Islet precursor cell (in vitro differentiated cells): ENCODE measurements at regions not wholly inside any gene's neighbourhood (a gene's known extent, or its start where the extent isn't known, plus 50 kb on each side); places are given as distances from the start of the nearest gene placed in this dataset.
"Not testable (repeated sequence)": the region's sequence is repeated elsewhere in the genome, so short reads cannot be mapped to it uniquely, and the experiment has no call there.

Experiments used
- DNase-seq: peaks from one replicate; pipeline ENCODE4 v3.0.0-alpha.2; 2018

DNA sequence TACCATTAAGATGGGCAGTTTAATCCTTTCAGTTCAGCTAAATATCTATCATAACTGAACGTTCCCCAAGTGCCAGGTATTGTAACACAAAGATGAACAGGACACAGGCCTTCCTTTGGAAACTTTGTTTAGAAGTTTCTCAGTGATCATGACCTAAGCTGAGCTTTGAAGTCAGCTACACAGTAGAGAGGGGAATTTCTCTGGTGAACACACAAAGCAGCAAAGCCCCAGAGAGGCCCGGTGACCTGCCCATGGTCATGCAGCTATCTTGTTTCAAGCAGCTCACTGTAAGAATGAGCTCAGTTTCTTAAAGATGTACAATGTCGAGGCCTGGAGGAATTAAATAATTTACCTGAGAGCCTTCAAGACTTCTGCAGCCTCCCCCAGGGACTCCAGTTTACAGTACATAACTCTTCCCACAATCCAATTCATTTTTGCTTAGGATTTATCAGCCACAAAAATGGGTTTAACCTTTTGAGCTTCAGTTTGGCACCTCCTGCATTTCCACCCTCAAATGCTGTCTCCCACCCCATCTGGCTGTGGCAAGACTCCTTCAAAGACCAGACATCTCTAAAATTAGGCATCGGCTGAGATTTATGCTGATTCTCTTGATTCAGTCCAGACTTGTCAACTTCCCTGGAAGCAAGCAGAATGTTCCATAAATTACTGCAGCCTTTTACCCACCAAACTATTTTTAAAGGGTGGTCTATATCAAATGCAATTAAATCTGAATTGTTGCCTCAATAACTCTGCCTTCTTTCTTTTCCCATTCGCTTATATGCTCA is 325.6 kb downstream of the TXNL1 start:
- DNase-seq: no peak

DNA sequence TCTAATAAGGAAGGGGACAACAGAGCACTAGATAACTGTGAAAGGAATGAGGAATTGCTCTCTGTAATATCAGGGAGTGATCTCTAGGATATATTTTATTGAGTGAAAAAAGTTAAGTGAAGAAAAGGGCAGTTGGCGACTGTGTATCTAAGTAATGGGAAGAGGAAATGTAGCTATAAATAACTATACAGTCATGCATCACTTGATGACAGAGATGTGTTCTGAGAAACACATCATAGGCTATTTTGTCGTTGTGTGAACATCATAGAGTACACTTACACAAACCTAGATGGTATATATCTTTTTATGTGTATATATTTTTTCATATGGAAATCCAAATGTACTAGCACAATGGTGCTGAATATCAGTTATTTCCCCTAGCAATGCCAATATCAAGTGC is 329.3 kb downstream of the TXNL1 start:
- no peak for DNase-seq

DNA sequence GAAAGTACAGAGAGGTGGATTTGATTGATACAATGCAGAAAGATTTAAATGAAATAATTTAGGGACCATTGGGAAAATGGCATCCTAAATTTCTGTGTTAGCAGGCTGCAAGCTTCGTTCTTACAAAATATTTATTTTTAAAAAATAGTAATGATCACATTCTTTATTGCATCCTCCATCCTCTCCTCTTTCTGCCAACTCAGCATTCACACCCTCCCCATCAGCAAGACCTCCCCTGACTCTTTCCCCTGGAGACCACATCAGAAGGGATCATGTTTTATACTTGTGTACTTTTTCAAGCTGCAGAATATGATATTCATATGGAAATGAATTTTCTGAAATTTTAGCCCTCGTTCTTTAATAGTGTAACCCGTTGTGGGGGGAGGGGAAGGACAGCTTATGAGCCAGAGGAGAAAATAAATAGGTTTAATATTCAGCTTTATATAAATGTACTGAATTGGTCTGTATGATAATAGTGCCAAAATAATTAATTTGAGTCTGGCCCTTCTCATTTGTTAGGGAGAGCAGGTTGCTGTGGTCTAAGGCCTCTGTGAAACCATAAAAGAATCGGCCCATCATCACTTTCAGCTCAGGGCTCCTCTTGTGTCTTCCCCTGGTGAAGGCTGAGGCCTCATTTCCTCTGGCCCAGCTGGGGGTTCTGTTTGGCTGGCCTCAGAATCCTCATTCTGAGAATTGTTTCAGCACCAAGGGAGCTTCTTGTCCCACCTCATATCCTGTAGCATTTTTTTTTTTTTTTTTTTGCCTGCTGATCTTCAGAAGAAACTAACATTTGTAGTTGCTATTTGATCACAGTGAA is 330.8 kb downstream of the TXNL1 start:
- DNase-seq: no peak

DNA sequence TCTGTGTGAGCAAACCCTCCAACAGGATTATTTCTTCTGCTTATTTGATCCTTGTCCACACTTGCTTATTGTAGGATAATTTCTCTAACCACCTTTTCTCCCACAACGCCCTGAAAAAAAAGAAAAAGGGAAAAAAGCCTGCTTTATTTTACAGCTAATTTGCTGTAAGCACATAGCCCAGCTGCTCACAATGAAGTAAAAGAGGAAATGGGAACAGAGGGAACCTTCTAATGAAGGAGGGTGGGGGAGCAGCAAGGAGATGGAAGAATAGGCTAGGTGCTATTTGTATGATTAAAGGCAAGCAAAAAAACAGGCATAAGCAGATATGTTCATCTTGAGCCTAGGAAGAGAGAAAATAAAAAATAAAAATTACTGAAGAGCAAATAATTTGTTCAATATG is 331.6 kb downstream of the TXNL1 start:
- no peak for DNase-seq

DNA sequence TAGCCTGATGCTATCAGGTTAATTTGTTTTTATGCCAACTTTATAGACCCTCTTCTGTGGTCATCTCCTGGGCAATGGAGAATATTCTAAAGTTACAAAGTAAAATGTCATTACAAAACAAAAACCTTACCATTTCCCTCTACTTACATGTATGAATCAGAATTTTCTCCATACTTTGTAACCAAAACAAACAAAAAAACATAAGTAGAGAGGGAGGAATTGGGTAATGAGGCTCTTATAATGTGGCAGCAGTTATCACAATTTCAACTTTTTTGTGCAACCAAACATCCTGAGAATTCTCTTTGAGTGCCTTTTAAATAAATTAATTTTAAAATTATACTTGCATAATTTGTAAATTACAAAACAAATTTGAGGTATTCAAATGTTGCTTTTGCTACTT is 332.8 kb downstream of the TXNL1 start:
- DNase-seq: no peak

DNA sequence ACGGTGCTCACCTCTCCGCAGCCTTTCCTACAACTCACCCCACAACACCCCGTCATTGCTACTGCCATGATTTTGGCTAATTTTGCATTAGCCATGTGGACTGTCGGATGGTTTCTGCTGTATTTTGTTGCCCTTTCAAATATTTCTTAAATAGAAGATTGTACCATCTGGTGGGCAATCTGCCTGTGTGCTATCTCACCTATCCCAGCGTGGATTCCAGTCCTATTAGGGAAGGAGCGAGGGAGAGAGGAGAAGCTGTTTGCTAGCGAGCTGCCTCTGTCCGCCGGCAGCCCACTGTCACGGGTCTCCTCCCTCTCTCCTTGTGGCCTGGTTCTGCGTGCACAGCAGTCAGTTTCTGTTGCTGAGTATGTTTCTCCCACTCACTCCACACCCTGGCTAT is 336.2 kb downstream of the TXNL1 start:
- DNase-seq: no peak

DNA sequence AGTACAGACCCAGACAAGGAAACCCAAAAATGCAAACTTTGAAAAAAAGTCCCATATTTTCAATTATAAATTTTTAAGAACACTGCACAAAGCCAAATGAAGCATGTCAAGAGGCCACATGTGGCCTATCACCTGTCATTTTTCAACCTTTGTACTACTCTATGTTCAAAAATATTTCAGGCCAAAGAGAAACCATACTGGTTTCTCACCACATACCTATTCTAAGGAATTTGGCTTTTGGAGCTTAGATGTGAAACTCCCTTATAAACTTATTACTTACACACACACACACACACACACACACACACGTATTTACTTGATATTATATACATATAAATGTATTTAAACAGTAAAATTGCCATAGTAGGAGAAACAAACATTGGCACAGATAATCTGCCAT is 338.7 kb downstream of the TXNL1 start:
- DNase-seq: no peak

DNA sequence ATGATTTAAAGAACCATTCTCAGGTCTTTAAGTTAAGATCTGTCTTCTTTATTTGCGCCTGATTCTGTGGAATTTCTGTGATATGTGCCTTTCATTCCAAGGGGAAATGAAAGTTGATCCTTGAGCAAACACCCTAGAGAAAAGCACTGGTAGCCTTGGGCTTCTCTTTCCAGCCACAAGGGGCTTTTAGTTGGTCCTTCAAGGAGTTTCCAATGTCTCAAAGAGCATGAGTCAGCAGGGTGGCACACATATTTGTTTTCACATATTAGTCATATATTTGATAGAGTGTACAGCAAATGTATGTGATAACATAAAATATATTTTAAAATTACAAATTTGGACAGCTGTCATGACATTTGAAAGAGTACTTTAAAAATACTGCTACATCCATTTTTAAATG is 339.5 kb downstream of the TXNL1 start:
- no peak for DNase-seq

DNA sequence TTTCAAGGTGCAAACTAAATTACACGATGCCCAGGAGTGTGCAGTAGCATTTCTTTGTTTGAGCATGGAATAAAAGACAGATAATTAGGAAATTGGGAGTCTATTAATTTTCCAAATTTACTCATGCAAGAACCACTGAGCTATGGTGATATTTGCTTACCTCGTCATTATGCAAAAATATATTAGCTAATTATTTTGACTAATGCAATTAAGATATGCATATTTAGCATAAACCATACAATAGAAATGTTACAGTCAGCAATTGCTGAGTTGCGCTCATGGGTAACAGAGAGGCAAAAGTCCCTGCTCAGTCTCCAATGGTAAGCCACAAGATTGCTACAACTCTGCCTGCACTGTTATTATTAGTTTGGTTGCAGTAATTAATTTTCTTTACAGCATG is 342.0 kb downstream of the TXNL1 start:
- no peak for DNase-seq

DNA sequence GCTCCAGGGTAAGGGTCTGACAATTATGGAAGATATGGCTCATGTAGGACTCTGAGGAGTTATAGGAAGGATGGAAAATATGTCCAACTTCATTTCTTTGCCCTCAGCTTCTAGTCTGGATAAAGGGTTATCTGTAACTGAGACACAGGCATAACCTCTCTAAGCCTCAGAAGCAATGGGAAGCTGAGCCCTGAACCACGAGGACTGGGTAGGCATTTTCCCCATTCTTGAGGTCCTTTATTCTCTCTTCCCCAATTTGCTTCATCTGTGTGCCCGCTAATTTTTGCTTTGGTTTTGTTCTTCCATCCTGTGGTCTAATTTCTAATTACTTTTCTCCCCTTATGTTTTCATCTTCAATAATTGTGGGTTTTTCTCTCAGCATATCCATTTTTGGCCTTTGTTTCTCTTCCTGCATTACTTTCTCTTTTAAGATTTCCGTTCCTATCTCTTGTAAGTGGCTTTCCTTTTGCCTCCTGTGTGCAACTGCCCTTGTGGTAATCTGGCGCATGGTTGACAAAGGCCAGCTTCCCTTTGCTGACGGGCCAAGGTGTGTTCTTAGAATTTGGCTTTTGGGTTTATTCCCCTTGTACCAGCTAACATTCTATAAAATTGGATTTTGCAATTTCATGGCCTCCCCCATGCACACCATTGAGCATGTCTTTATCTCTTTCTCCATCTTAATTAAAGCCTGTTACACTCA is 343.8 kb downstream of the TXNL1 start:
- DNase-seq: no peak

DNA sequence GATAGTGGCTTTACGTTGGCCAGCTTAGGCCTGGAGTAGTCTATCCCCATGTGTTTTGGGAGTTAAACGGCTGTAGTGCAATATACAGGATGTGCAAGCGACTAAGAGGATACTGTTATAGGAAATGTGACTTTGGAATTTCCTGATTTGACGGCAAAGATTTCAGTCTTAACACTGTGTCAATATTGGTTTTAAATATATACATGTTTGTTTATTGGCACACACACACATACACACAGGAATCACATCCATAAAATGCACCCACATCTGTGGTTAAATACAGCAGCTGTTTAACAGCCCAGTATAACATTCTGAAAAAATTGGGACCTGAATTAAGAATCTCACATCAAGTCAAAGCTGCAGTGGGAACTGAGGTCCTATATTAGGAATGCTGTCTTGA is 347.1 kb downstream of the TXNL1 start:
- no peak for DNase-seq

DNA sequence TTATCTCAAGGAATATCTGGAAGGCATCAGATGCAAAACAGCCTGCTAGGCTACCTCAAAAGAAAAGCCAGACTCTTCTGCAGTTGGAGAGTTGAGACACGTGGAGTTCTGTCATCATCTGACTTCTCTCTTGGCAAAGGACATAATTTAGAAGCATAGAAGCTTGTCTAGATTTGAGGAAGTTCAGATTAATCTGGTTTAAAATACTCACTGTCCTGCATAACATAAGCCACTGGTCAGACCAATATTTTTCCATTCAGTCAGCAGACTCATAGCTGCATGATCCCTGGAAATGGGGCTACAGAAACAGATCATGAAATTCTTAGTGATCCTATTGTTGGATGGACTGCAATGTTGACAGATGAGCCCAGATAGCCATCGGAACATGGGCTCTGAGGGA is 349.0 kb downstream of the TXNL1 start:
- DNase-seq: no peak

DNA sequence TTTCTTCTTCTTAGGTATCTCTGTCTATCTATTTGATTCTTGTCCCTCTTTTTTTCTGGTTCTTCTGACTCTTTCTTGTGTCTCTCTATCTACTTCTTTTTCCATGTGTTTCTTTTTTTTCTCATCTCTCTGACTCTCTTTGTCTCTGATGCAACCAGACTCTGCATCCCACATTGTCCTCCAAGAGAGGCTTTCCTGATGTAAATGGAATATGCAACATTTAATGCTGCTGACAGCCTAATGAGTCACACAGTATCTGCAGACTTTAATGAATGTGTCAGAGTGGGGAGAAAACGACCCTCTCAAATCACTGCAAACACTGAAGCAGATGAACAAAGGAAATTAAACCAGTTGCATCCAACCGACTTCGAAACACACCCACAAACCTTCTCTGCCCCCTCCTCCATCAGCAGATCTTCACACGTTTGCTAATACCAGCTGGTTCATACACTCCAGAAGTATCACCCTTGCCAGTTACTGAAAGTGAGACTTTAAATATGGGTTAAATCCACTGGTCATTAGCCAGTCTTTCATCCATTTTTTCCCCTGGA is 351.5 kb downstream of the TXNL1 start:
- DNase-seq: no peak

DNA sequence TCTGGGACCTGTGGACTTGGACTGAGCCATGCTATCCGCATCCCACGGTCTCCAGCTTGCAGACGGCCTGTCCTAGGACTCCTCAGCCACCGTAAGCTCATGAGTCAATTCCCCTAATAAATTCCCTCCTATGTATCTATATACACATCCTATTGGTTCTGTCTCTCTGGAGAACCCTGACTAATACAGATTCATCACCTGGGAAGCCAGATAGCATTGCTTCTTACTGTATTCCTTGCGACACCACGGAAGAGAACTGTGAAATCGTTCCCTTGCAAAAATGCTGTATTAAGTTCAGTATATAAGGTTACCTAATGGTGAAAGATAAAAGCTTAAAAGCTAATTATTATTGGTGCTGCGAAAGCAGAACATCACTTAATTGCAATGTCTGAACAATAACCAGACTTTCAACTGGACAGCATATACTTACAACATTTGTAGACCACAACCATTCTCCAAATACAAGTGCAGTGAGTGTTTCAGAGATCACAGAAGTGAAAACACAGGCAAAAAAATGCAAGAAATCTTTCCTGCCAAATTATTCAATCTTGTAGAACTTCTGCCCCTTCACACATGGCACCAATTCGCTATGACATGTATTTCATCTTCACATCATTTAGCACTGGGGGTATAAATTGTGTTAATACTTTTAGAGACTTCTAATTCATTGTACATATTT is 352.9 kb downstream of the TXNL1 start:
- DNase-seq: no peak

DNA sequence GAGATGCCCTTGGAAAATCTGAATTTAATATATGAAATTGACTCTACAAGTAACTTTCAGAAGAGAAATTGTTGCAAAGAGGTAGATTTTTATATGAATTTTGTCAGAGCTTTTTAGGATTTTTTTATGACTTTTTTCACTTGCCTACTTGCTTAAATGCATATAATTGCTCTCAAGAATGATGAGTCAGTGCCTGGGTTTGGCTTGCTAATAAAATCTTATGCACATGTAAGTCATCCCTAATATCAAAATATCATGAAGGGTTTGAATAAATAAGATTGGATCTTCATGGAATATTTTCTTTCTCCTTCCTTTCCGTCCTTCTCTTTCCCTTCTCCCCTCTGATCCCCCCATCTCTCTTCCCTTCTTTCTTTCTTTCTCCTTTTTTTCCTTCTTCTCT is 354.1 kb downstream of the TXNL1 start:
- no peak for DNase-seq

DNA sequence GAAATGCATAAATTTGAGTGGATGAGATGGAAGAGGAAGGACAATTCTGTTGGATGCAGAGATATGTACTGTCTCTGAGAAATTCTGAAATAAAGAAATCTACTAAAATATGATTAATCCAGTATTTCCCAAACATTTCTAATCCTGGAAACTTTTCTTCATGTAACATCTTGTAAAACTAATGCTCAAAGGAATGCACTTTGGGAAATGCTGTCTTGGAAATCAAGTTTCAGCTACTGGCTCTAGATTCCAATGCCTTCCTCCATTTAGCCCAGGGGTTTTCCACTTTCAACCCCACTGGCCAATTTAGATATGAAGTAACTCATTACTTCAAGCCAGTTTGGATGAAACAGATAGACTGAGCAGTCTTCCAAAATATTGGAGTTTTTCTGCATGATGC is 355.1 kb downstream of the TXNL1 start:
- DNase-seq: no peak

DNA sequence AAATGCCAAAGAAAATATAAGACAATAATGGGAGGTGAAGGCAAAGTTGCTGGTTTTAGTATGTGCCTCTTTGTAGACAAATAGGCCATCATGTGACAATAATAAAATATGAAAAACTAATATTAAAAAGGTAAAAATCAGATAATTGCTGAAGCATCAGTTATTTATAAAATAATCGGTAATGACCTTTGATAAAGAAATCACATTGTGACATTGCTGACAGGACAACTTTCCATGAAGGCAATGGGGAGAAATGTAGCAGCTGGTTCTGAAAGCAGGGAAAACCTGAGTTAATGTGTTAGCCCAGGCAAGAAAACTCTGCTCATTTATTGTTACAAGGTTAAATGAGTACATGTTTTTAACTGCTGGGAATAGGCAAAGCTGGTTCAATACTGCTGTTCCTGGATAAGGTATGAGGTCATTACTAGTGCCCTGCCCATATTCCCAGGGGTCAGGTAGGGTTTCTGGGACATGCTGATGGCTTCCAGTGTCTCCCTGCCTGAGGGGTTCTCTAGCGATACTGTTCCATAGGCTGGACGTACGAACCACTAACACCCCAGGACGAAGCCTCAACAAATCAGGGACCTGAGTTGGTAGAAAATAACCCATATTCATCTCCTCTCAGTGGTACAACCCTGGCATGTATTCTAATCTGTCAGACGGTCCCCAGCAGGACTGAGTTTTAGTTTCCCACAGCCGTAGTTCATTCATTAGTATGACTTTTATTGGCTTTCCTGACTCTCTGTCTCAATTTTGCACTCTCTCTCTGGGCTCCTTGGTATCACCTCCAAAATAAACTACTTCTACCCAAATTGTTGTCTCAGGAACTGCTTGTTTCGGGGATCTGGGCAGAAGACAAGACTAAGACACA is 355.9 kb downstream of the TXNL1 start:
- DNase-seq: no peak

DNA sequence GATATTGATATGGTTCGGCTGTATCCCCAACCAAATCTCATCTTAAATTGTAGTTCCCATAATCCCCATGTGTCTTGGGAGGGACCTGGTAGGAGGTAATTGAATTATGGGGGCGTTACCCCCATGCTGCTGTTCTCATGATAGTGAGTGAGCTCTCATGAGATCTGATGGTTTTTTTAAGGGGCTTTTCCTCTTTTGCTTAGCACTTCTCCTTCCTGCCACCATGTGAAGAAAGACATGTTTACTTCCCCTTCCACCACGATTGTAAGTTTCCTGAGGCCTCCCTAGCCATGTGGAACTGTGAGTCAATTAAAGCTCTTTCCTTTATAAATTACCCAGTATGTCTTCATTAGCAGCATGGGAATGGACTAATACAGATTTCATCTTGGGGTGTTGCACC is 358.6 kb downstream of the TXNL1 start:
- not testable (repeated sequence) for DNase-seq

DNA sequence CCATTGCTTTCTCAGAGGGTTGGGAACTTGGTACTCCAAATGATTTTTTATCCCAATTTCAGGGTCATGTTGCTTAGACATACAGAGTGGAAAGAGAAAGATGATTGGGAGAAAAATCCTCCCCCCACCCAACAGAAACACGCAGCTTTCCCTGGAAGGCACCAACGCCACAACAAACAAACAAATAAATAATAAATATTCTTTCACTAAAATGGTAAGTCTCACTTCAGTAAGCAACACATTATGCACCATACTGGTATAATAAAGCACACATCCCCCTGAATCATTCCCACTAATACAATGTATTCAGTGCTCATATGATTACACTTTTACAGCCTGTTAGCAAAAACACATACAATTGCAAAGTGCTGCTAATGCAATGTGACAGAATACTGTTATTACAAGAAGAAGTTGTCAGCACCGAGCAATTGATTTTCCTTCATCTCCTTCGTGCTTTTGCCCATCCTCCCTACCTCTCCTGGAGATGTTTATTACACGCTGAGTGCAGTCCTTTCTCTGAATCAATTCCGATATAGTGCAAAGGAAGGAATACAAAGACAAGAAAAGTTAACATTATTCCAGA is 359.9 kb downstream of the TXNL1 start:
- DNase-seq: no peak

DNA sequence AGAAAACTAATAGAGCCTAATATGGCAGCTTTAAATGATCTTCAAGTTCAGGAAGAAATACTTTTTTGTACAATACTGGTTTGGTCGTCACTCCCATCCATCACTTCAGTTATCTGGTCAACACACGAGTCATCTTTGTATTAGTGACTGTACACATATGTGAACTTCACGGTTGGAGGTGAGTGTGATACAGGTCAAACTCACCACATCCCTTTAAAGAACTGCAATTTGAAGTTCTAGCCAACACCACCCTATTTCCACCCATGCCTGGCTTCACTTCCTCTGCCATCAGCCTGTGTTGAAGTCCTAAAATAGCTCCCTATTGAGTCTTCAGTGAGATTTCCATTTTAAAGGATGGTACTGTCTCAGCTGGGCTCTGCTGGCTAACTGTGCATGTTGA is 361.9 kb downstream of the TXNL1 start:
- no peak for DNase-seq

DNA sequence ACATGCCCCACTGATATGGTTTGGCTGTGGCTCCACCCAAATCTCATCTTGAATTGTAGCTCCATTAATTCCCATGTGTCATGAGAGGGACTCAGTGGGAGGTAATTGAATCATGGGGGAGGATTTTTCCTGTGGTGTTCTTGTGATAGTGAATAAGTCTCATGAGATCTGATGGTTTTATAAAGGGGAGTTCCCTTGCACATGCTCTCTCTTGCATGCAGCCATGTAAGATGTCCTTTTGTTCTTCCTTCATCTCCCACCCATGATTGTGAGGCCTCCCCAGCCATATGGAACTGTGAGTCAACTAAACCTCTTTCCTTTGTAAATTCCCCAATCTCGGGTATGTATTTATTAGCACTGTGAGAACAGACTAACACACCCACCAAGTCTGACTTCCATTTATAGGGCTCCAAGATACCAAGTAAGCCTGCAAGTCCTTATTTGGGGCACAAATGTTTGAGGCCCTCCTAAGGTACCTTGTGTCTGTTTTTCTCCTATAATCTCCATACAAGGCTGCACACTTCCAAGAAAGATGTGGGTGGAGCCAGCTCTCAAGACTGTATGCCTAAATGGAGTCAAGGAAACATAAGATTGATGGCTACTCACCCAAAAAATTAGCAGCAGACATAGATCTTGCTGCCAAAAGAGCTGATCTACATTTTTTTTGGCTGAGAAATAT is 364.7 kb downstream of the TXNL1 start:
- no peak for DNase-seq
